Fibroblast of the aortic adventitia (primary cell): ENCODE measurements at regions not wholly inside any gene's neighbourhood (a gene's known extent, or its start where the extent isn't known, plus 50 kb on each side); places are given as distances from the start of the nearest gene placed in this dataset.

Experiments used
- DNase-seq: peaks from one replicate; pipeline ENCODE4 v3.0.0-alpha.2; 2010; ENCODE audit warnings: low read depth
- H3K4me3 ChIP-seq: 2 replicates; pipeline ENCODE4 v1.5.1; 2011; ENCODE audit warnings: low read depth, mild to moderate bottlenecking, control low read depth, low read length, moderate library complexity
- CTCF ChIP-seq: IDR thresholded peaks from 2 replicates; pipeline ENCODE4 v1.5.1; 2011; ENCODE audit warnings: mild to moderate bottlenecking, low read length, control low read depth, inconsistent platforms; ENCODE audit not compliant: insufficient read depth

GRCh38 chr20:50401587-50402418, 108.4 kb upstream of the PTPN1 start:
- TF ChIP-seq CTCF, result no peak
- H3K4me3 ChIP-seq, result no peak overlapping the region
- no peak for DNase-seq

GRCh38 chr20:50403565-50404418, 106.4 kb upstream of the PTPN1 start:
- no peak for DNase-seq
- TF ChIP-seq CTCF, result no peak
- no peak overlapping the region for H3K4me3 ChIP-seq

DNA sequence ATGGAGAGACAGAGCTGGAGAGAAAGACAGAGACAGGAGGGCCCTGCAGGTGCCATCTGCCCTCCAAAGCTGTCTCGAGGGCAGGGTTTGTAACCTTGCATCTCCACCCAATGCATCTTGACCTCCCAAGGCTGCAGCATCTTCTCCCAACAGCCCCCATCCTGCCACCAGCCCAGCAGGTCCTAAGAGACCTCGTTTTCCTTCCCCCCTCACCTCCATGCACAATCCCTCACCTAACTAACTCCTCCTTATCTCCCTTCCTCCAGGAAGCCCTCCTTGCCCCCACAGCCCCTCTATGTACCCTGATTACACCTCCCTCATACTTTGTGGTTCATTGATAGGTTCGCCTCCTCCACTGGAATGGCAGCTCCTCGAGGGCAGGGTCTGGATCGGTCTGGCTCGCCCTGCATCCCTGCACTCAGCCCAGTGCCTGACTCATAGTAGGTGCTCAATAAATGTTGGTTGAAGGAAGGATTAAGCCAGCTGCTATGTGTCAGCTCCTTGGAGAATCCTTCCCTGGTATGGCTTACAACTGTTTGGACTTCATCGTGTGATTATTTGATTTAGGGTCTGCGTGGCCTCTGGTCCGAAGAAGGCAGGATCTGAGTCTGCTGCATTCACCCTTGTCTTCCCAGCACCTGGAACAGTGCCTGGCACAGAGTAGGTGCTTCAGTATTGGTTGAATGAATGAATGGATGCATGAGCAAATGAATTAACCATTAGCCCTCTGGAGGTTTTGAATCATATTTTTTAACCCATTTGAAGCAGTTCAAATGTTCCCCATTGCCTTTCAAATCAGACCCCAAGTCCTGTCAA, 105.6 kb upstream of the PTPN1 start:
- no peak for DNase-seq
- no peak overlapping the region for H3K4me3 ChIP-seq
- TF ChIP-seq CTCF, result no peak

GRCh38 chr20:50405235-50405914, 104.8 kb upstream of the PTPN1 start:
- DNase-seq, result no peak
- TF ChIP-seq CTCF, result no peak
- no peak overlapping the region for H3K4me3 ChIP-seq

- H3K4me3 ChIP-seq, result no peak overlapping the region
- no peak for TF ChIP-seq CTCF
- no peak for DNase-seq
These were observed 104.1 kb upstream of the PTPN1 start for GRCh38 chr20:50405915-50406609.

DNA sequence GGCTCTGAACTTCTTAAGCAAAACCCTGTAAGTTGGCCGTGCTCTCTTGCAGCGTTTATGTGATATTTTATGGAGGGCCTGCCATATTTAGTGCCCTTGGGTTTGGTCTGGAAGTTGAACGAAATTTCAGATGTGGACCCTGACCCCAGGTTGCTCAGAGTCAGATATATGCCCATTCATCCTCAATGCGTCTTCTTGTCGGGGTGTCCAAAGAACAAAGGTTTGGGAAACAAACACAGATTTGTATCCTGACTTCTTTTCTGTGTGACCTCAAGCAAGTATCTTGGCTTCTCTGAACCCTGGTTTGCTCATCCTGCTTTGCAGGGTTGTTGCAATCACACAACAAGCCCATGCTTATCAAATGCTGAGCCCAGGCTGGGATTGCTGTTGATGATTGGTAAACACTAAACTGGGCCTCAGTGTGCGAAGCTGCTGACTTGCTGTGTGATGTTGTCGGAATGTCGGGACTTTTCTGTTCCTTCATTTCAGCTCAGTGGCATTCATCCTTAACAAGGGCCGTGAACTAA, 103.5 kb upstream of the PTPN1 start:
- H3K4me3 ChIP-seq, result no peak overlapping the region
- no peak for DNase-seq
- no peak for TF ChIP-seq CTCF
